OCI-LY1 (cell line): ENCODE measurements at regions not wholly inside any gene's neighbourhood (a gene's known extent, or its start where the extent isn't known, plus 50 kb on each side); places are given as distances from the start of the nearest gene placed in this dataset.

ENCODE experiments used
- H2AFZ ChIP-seq: fragments of 200-600 bp; sonication (generic), shearing (Covaris generic); 2 replicates; pipeline ENCODE4 v1.6.0; 2014; ENCODE audit warnings: antibody characterized with exemption, mild to moderate bottlenecking, low read length
- H3F3A ChIP-seq: fragments of 200-600 bp; sonication (generic), shearing (Covaris generic); 2 replicates; pipeline ENCODE4 v1.6.0; 2014; ENCODE audit warnings: mild to moderate bottlenecking, antibody characterized with exemption, low read length, moderate library complexity; ENCODE audit not compliant: insufficient read depth
- H3K27ac ChIP-seq: fragments of 200-600 bp; sonication (generic); 2 replicates; pipeline ENCODE4 v1.5.1; 2014; ENCODE audit warnings: low read length, mixed run types, mild to moderate bottlenecking, low read depth; ENCODE audit not compliant: poor library complexity, severe bottlenecking
- H3K27me3 ChIP-seq: fragments of 200-600 bp; sonication (generic); 2 replicates; pipeline ENCODE4 v1.6.0; 2014; ENCODE audit warnings: antibody characterized with exemption, mild to moderate bottlenecking, low read length, moderate library complexity; ENCODE audit not compliant: insufficient read depth
- H3K36me3 ChIP-seq: fragments of 200-600 bp; sonication (generic); 2 replicates; pipeline ENCODE4 v1.6.1; 2014; ENCODE audit warnings: mild to moderate bottlenecking, antibody characterized with exemption, low read length, moderate library complexity, mixed read lengths; ENCODE audit not compliant: insufficient read depth
- H3K4me1 ChIP-seq: fragments of 200-600 bp; sonication (generic); 2 replicates; pipeline ENCODE4 v1.5.1; 2014; ENCODE audit warnings: mild to moderate bottlenecking, low read length, moderate library complexity; ENCODE audit not compliant: insufficient read depth, severe bottlenecking
- H3K4me2 ChIP-seq: fragments of 200-600 bp; sonication (generic), shearing (Covaris generic); 2 replicates; pipeline ENCODE4 v1.6.1; 2014; ENCODE audit warnings: low read length
- H3K4me3 ChIP-seq: fragments of 200-600 bp; sonication (generic); 2 replicates; pipeline ENCODE4 v1.5.1; 2014; ENCODE audit warnings: low read length, low read depth, mild to moderate bottlenecking, mixed read lengths; ENCODE audit not compliant: poor library complexity, severe bottlenecking
- H3K79me2 ChIP-seq: fragments of 200-600 bp; shearing (Covaris generic); 2 replicates; pipeline ENCODE4 v1.6.1; 2016; ENCODE audit warnings: mixed run types, low read length, mixed read lengths; ENCODE audit not compliant: insufficient read depth
- H3K9ac ChIP-seq: fragments of 200-600 bp; sonication (generic), shearing (Covaris generic); 2 replicates; pipeline ENCODE4 v1.6.1; 2014; ENCODE audit warnings: mild to moderate bottlenecking, low read length, mixed read lengths
- H3K9me2 ChIP-seq: fragments of 200-600 bp; sonication (generic), shearing (Covaris generic); 2 replicates; pipeline ENCODE4 v1.6.1; 2014; ENCODE audit warnings: low read depth, mild to moderate bottlenecking, low read length, mixed read lengths
- H3K9me3 ChIP-seq: fragments of 200-600 bp; shearing (Covaris generic); 2 replicates; pipeline ENCODE4 v1.6.1; 2014; ENCODE audit warnings: low read length, mixed read lengths
- H4K20me1 ChIP-seq: fragments of 200-600 bp; sonication (generic), shearing (Covaris generic); 2 replicates; pipeline ENCODE4 v1.6.0; 2016; ENCODE audit warnings: mild to moderate bottlenecking, low read length; ENCODE audit not compliant: insufficient read depth
- CTCF ChIP-seq: fragments of 200-600 bp; sonication (generic), shearing (Covaris generic); IDR thresholded peaks from 2 replicates; pipeline ENCODE4 v1.5.1; 2017; ENCODE audit warnings: mild to moderate bottlenecking, antibody characterized with exemption, low read length, moderate library complexity, mixed read lengths
- EZH2 ChIP-seq: fragments of 200-600 bp; sonication (generic), shearing (Covaris generic); IDR thresholded peaks from 2 replicates; pipeline ENCODE4 v1.8.0; 2017; ENCODE audit warnings: borderline replicate concordance, mixed run types, mild to moderate bottlenecking, antibody characterized with exemption, low read length, moderate library complexity, mixed read lengths

GRCh38 chr14:97975962-97976361 is 1178.8 kb downstream of the VRK1 start:
- no peak for TF ChIP-seq EZH2
- TF ChIP-seq CTCF = no peak
- Histone ChIP-seq H3K79me2 (no peaks in the 10 kb centered on the region), H3K27ac (no peak overlapping the region), H3K4me3 (no peak overlapping the region), H3K4me1 (no peaks in the 10 kb centered on the region), H3K27me3 (no peaks in the 10 kb centered on the region), H3F3A (no peaks in the 10 kb centered on the region), H3K36me3 (no peaks in the 10 kb centered on the region), H3K9me3 (no peaks in the 10 kb centered on the region), H2AFZ (no peak overlapping the region), H4K20me1 (no peaks in the 10 kb centered on the region), H3K4me2 (no peak overlapping the region), H3K9me2 (no peaks in the 10 kb centered on the region), H3K9ac (no peak overlapping the region)

- Histone ChIP-seq H3K9me3 (no peaks in the 10 kb centered on the region), H3K4me3 (no peak overlapping the region), H3F3A (no peaks in the 10 kb centered on the region), H3K9me2 (no peaks in the 10 kb centered on the region), H3K4me2 (no peak overlapping the region), H3K27me3 (no peaks in the 10 kb centered on the region), H4K20me1 (no peaks in the 10 kb centered on the region), H3K79me2 (no peaks in the 10 kb centered on the region), H3K4me1 (no peaks in the 10 kb centered on the region), H3K27ac (no peak overlapping the region), H3K9ac (no peak overlapping the region), H3K36me3 (no peaks in the 10 kb centered on the region), H2AFZ (no peak overlapping the region)
- no peak for TF ChIP-seq CTCF
- no peak for TF ChIP-seq EZH2
Observed at GRCh38 chr14:97976861-97977260, 1179.7 kb downstream of the VRK1 start.

GRCh38 chr14:97977651-97978261 is 1180.6 kb downstream of the VRK1 start:
- Histone ChIP-seq H3K36me3 (no peaks in the 10 kb centered on the region), H3K4me2 (no peak overlapping the region), H4K20me1 (no peaks in the 10 kb centered on the region), H3K4me3 (no peak overlapping the region), H3K9me3 (no peaks in the 10 kb centered on the region), H3K9me2 (no peaks in the 10 kb centered on the region), H3K9ac (no peak overlapping the region), H3K27me3 (no peaks in the 10 kb centered on the region), H3K27ac (no peak overlapping the region), H3K4me1 (no peaks in the 10 kb centered on the region), H3F3A (no peaks in the 10 kb centered on the region), H3K79me2 (no peaks in the 10 kb centered on the region), H2AFZ (no peak overlapping the region)
- TF ChIP-seq CTCF = no peak
